OCI-LY1 (cell line): ENCODE measurements at regions not wholly inside any gene's neighbourhood (a gene's known extent, or its start where the extent isn't known, plus 50 kb on each side); places are given as distances from the start of the nearest gene placed in this dataset.

Experiments used
- H2AFZ ChIP-seq: fragments of 200-600 bp; sonication (generic), shearing (Covaris generic); 2 replicates; pipeline ENCODE4 v1.6.0; 2014; ENCODE audit warnings: antibody characterized with exemption, mild to moderate bottlenecking, low read length
- H3F3A ChIP-seq: fragments of 200-600 bp; sonication (generic), shearing (Covaris generic); 2 replicates; pipeline ENCODE4 v1.6.0; 2014; ENCODE audit warnings: mild to moderate bottlenecking, antibody characterized with exemption, low read length, moderate library complexity; ENCODE audit not compliant: insufficient read depth
- H3K27ac ChIP-seq: fragments of 200-600 bp; sonication (generic); 2 replicates; pipeline ENCODE4 v1.5.1; 2014; ENCODE audit warnings: low read length, mixed run types, mild to moderate bottlenecking, low read depth; ENCODE audit not compliant: poor library complexity, severe bottlenecking
- H3K27me3 ChIP-seq: fragments of 200-600 bp; sonication (generic); 2 replicates; pipeline ENCODE4 v1.6.0; 2014; ENCODE audit warnings: antibody characterized with exemption, mild to moderate bottlenecking, low read length, moderate library complexity; ENCODE audit not compliant: insufficient read depth
- H3K36me3 ChIP-seq: fragments of 200-600 bp; sonication (generic); 2 replicates; pipeline ENCODE4 v1.6.1; 2014; ENCODE audit warnings: mild to moderate bottlenecking, antibody characterized with exemption, low read length, moderate library complexity, mixed read lengths; ENCODE audit not compliant: insufficient read depth
- H3K4me1 ChIP-seq: fragments of 200-600 bp; sonication (generic); 2 replicates; pipeline ENCODE4 v1.5.1; 2014; ENCODE audit warnings: mild to moderate bottlenecking, low read length, moderate library complexity; ENCODE audit not compliant: insufficient read depth, severe bottlenecking
- H3K4me2 ChIP-seq: fragments of 200-600 bp; sonication (generic), shearing (Covaris generic); 2 replicates; pipeline ENCODE4 v1.6.1; 2014; ENCODE audit warnings: low read length
- H3K4me3 ChIP-seq: fragments of 200-600 bp; sonication (generic); 2 replicates; pipeline ENCODE4 v1.5.1; 2014; ENCODE audit warnings: low read length, low read depth, mild to moderate bottlenecking, mixed read lengths; ENCODE audit not compliant: poor library complexity, severe bottlenecking
- H3K79me2 ChIP-seq: fragments of 200-600 bp; shearing (Covaris generic); 2 replicates; pipeline ENCODE4 v1.6.1; 2016; ENCODE audit warnings: mixed run types, low read length, mixed read lengths; ENCODE audit not compliant: insufficient read depth
- H3K9ac ChIP-seq: fragments of 200-600 bp; sonication (generic), shearing (Covaris generic); 2 replicates; pipeline ENCODE4 v1.6.1; 2014; ENCODE audit warnings: mild to moderate bottlenecking, low read length, mixed read lengths
- H3K9me2 ChIP-seq: fragments of 200-600 bp; sonication (generic), shearing (Covaris generic); 2 replicates; pipeline ENCODE4 v1.6.1; 2014; ENCODE audit warnings: low read depth, mild to moderate bottlenecking, low read length, mixed read lengths
- H3K9me3 ChIP-seq: fragments of 200-600 bp; shearing (Covaris generic); 2 replicates; pipeline ENCODE4 v1.6.1; 2014; ENCODE audit warnings: low read length, mixed read lengths
- H4K20me1 ChIP-seq: fragments of 200-600 bp; sonication (generic), shearing (Covaris generic); 2 replicates; pipeline ENCODE4 v1.6.0; 2016; ENCODE audit warnings: mild to moderate bottlenecking, low read length; ENCODE audit not compliant: insufficient read depth
- CTCF ChIP-seq: fragments of 200-600 bp; sonication (generic), shearing (Covaris generic); IDR thresholded peaks from 2 replicates; pipeline ENCODE4 v1.5.1; 2017; ENCODE audit warnings: mild to moderate bottlenecking, antibody characterized with exemption, low read length, moderate library complexity, mixed read lengths
- EZH2 ChIP-seq: fragments of 200-600 bp; sonication (generic), shearing (Covaris generic); IDR thresholded peaks from 2 replicates; pipeline ENCODE4 v1.8.0; 2017; ENCODE audit warnings: borderline replicate concordance, mixed run types, mild to moderate bottlenecking, antibody characterized with exemption, low read length, moderate library complexity, mixed read lengths

- H3K27ac ChIP-seq: no peak overlapping the region
- no peak overlapping the region for H3K4me2 ChIP-seq
Observed at GRCh38 chr2:8022908-8023640, 658.8 kb upstream of the ID2 start.

DNA sequence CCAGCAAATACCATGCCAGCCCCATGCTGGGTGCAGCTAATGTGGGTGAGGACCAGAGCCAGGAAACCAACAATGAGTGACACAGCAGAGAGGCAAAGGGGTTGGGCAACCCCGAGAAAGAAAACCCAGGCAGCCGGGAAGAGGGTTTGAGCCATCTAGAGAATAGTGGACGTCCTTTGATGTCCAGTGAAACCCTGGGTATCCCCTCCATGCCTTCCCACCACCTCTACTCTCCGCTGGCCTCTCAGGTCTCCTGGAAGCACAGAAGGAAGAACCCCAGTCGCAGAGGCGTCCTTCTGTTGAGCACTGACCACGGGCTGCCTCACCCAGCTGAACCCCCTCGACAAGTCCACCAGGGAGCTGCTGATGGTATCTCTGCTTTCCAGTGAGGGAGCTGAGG is 657.4 kb upstream of the ID2 start:
- no peak overlapping the region for H3K27ac ChIP-seq
- no peaks in the 10 kb centered on the region for H3K9me2 ChIP-seq
- no peaks in the 10 kb centered on the region for H3K4me1 ChIP-seq
- no peaks in the 10 kb centered on the region for H3K79me2 ChIP-seq
- H4K20me1 ChIP-seq: no peaks in the 10 kb centered on the region
- no peaks in the 10 kb centered on the region for H3K27me3 ChIP-seq
- H3K4me2 ChIP-seq: no peak overlapping the region
- TF ChIP-seq CTCF: no peak
- no peak for TF ChIP-seq EZH2
- no peak overlapping the region for H3K9ac ChIP-seq
- H3K9me3 ChIP-seq: peaks cover 8% of the 10 kb centered on the region; the same call in 1 of the 2 replicates
- H3F3A ChIP-seq: no peaks in the 10 kb centered on the region
- H2AFZ ChIP-seq: no peak overlapping the region
- H3K36me3 ChIP-seq: no peaks in the 10 kb centered on the region
- H3K4me3 ChIP-seq: no peak overlapping the region

More at GRCh38 chr2:8022908-8023640, 658.8 kb upstream of the ID2 start:
- Histone ChIP-seq H3K9me2 (no peaks in the 10 kb centered on the region), H3K9ac (no peak overlapping the region), H3K79me2 (no peaks in the 10 kb centered on the region), H3K9me3 (peaks cover 8% of the 10 kb centered on the region; the same call in 1 of the 2 replicates), H3K4me1 (no peaks in the 10 kb centered on the region), H3K36me3 (no peaks in the 10 kb centered on the region), H3K27me3 (no peaks in the 10 kb centered on the region), H4K20me1 (no peaks in the 10 kb centered on the region), H2AFZ (no peak overlapping the region), H3F3A (no peaks in the 10 kb centered on the region), H3K4me3 (no peak overlapping the region)
- TF ChIP-seq EZH2 (no peak), CTCF (no peak)

DNA sequence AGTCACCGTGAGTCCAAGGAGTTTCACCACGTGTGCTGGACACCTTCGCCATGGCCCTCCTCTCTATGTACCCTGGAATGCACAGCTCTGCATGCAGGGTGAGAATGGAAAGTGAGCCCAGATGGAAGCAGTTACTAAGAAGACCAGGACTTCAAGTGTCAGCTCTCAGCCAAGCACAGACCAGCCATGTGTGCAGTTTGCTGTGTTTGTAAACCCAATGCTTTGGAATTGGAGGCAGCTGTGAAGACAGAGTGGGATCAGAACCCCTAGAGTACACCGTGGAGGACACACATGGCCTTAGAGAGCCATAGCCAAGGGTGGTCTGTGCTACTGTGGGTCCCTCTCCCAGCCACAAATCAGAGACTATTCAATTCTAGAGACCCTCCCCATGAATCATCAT is 655.5 kb upstream of the ID2 start:
- Histone ChIP-seq H3K4me2 (no peak overlapping the region), H3K4me3 (no peak overlapping the region)

More for the DNA sequence above, 655.5 kb upstream of the ID2 start:
- Histone ChIP-seq H3K9ac (no peak overlapping the region), H3F3A (no peaks in the 10 kb centered on the region), H3K27ac (no peak overlapping the region), H4K20me1 (no peaks in the 10 kb centered on the region), H3K4me1 (no peaks in the 10 kb centered on the region), H3K9me3 (peaks cover 8% of the 10 kb centered on the region; the same call in 1 of the 2 replicates), H3K36me3 (no peaks in the 10 kb centered on the region), H3K27me3 (no peaks in the 10 kb centered on the region), H2AFZ (no peak overlapping the region), H3K79me2 (no peaks in the 10 kb centered on the region), H3K9me2 (no peaks in the 10 kb centered on the region)
- TF ChIP-seq EZH2: no peak
- TF ChIP-seq CTCF: no peak
